DMS114 treated with DMSO at 0.1 percent for 48 hours (cell line): ENCODE measurements at regions not wholly inside any gene's neighbourhood (a gene's known extent, or its start where the extent isn't known, plus 50 kb on each side); places are given as distances from the start of the nearest gene placed in this dataset.

Experiments used
- DNase-seq: peaks from one replicate; lab custom pipeline; 2025; ENCODE audit not compliant: unreplicated experiment; lab: John Stamatoyannopoulos, UW

- DNase-seq: peak; percentile 16
Observed at GRCh38 chr1:34597877-34598514, 156.9 kb upstream of the GJB5 start.

- DNase-seq: no peak
Observed at GRCh38 chr1:34602907-34603306, 151.9 kb upstream of the GJB5 start.

- no peak for DNase-seq
Observed at GRCh38 chr1:34603594-34603993, 151.3 kb upstream of the GJB5 start.

- no peak for DNase-seq
Observed at GRCh38 chr1:34606504-34606903, 148.3 kb upstream of the GJB5 start.

- DNase-seq: no peak
Observed at GRCh38 chr1:34610063-34610462, 144.8 kb upstream of the GJB5 start.

- no peak for DNase-seq
Observed at GRCh38 chr1:34611571-34611970, 143.3 kb upstream of the GJB5 start.

- no peak for DNase-seq
Observed at GRCh38 chr1:34612091-34612827, 142.6 kb upstream of the GJB5 start.

- DNase-seq: no peak
Observed at GRCh38 chr1:34617321-34618118, 137.3 kb upstream of the GJB5 start.

GRCh38 chr1:34618381-34618780 lies 136.5 kb upstream of the GJB5 start:
- DNase-seq: no peak

GRCh38 chr1:34619256-34619655 lies 135.6 kb upstream of the GJB5 start:
- DNase-seq: no peak

- DNase-seq: no peak
Observed at GRCh38 chr1:34621916-34622315, 132.9 kb upstream of the GJB5 start.

GRCh38 chr1:34625521-34626015 lies 129.3 kb upstream of the GJB5 start:
- no peak for DNase-seq

GRCh38 chr1:34627465-34628240 lies 127.2 kb upstream of the GJB5 start:
- no peak for DNase-seq

GRCh38 chr1:34631126-34631525 lies 123.7 kb upstream of the GJB5 start:
- DNase-seq: no peak

GRCh38 chr1:34639701-34640100 lies 115.1 kb upstream of the GJB5 start:
- no peak for DNase-seq

GRCh38 chr1:34640654-34641401 lies 114.0 kb upstream of the GJB5 start:
- DNase-seq: no peak

- no peak for DNase-seq
Observed at GRCh38 chr1:34642679-34643078, 112.2 kb upstream of the GJB5 start.

GRCh38 chr1:34645109-34645688 lies 109.6 kb upstream of the GJB5 start:
- no peak for DNase-seq

GRCh38 chr1:34645919-34646318 lies 108.9 kb upstream of the GJB5 start:
- no peak for DNase-seq

GRCh38 chr1:34648501-34648900 lies 106.3 kb upstream of the GJB5 start:
- no peak for DNase-seq
